ENCODE measurements at regions not wholly inside any gene's neighbourhood (a gene's known extent, or its start where the extent isn't known, plus 50 kb on each side); places are given as distances from the start of the nearest gene placed in this dataset.

GRCh38 chr1:209046058-209046417 is 537.5 kb upstream of the CAMK1G start:
- DNase-seq: no peak

- no peak for DNase-seq
Measured at GRCh38 chr1:209046935-209047334, 536.6 kb upstream of the CAMK1G start.

- DNase-seq: no peak
Measured at GRCh38 chr1:209048941-209049669, 534.4 kb upstream of the CAMK1G start.

GRCh38 chr1:209051570-209051969 is 531.9 kb upstream of the CAMK1G start:
- no peak for DNase-seq

- DNase-seq: no peak
Measured at GRCh38 chr1:209053587-209053986, 529.9 kb upstream of the CAMK1G start.

- DNase-seq: no peak
Measured at GRCh38 chr1:209057083-209057482, 526.4 kb upstream of the CAMK1G start.

GRCh38 chr1:209057901-209058300 is 525.6 kb upstream of the CAMK1G start:
- no peak for DNase-seq

GRCh38 chr1:209059376-209059775 is 524.1 kb upstream of the CAMK1G start:
- no peak for DNase-seq

GRCh38 chr1:209059981-209060380 is 523.5 kb upstream of the CAMK1G start:
- DNase-seq: no peak

- no peak for DNase-seq
Measured at GRCh38 chr1:209062081-209062620, 521.4 kb upstream of the CAMK1G start.

GRCh38 chr1:209062863-209063262 is 520.7 kb upstream of the CAMK1G start:
- DNase-seq: no peak

GRCh38 chr1:209063767-209064659 is 519.5 kb upstream of the CAMK1G start:
- DNase-seq: no peak

GRCh38 chr1:209064850-209065706 is 518.4 kb upstream of the CAMK1G start:
- DNase-seq: no peak

GRCh38 chr1:209072481-209072880 is 511.0 kb upstream of the CAMK1G start:
- no peak for DNase-seq

GRCh38 chr1:209073879-209074278 is 509.6 kb upstream of the CAMK1G start:
- DNase-seq: no peak

- no peak for DNase-seq
Measured at GRCh38 chr1:209074575-209075250, 508.8 kb upstream of the CAMK1G start.

- no peak for DNase-seq
Measured at GRCh38 chr1:209076688-209077087, 506.8 kb upstream of the CAMK1G start.

GRCh38 chr1:209080170-209080781 is 503.2 kb upstream of the CAMK1G start:
- DNase-seq: no peak

- no peak for DNase-seq
Measured at GRCh38 chr1:209086486-209087192, 496.9 kb upstream of the CAMK1G start.

- DNase-seq: no peak
Measured at GRCh38 chr1:209094384-209094783, 489.1 kb upstream of the CAMK1G start.

Measured in activated effector memory CD4-positive, alpha-beta T cell treated with Interleukin-2 at 50 U/mL for 16 hours (primary cell).